Stimulated activated CD8-positive, alpha-beta memory T cell treated with anti-CD3 and anti-CD28 coated beads, Interleukin-12 subunit alpha, Interleukin-12 subunit beta, amount 100 ng/mL, for 1 hour (primary cell): ENCODE measurements at regions not wholly inside any gene's neighbourhood (a gene's known extent, or its start where the extent isn't known, plus 50 kb on each side); places are given as distances from the start of the nearest gene placed in this dataset.

Experiments
- DNase-seq: peaks from one replicate; pipeline ENCODE4 v3.0.0-alpha.2; 2020; ENCODE audit warnings: low read depth

- no peak for DNase-seq
These were observed 247.4 kb downstream of the PTEN start for GRCh38 chr10:88110822-88111221.

GRCh38 chr10:88111294-88111693, 247.9 kb downstream of the PTEN start:
- no peak for DNase-seq

- DNase-seq: no peak
These were observed 249.8 kb downstream of the PTEN start for GRCh38 chr10:88113232-88113631.

GRCh38 chr10:88113657-88114272, 250.3 kb downstream of the PTEN start:
- no peak for DNase-seq

GRCh38 chr10:88114368-88114767, 250.9 kb downstream of the PTEN start:
- no peak for DNase-seq

- DNase-seq: no peak
These were observed 252.0 kb downstream of the PTEN start for GRCh38 chr10:88115407-88115806.

GRCh38 chr10:88115968-88116367, 252.5 kb downstream of the PTEN start:
- DNase-seq: no peak

- no peak for DNase-seq
These were observed 253.1 kb downstream of the PTEN start for GRCh38 chr10:88116481-88116880.

GRCh38 chr10:88116971-88117626, 253.7 kb downstream of the PTEN start:
- no peak for DNase-seq

GRCh38 chr10:88117869-88118632, 254.6 kb downstream of the PTEN start:
- no peak for DNase-seq

GRCh38 chr10:88118729-88119128, 255.3 kb downstream of the PTEN start:
- no peak for DNase-seq

GRCh38 chr10:88119160-88119559, 255.7 kb downstream of the PTEN start:
- no peak for DNase-seq

- no peak for DNase-seq
These were observed 256.6 kb downstream of the PTEN start for GRCh38 chr10:88120075-88120474.

GRCh38 chr10:88120599-88121333, 257.3 kb downstream of the PTEN start:
- no peak for DNase-seq

- no peak for DNase-seq
These were observed 257.9 kb downstream of the PTEN start for GRCh38 chr10:88121361-88121760.

- no peak for DNase-seq
These were observed 258.7 kb downstream of the PTEN start for GRCh38 chr10:88122145-88122544.

- DNase-seq: no peak
These were observed 259.2 kb downstream of the PTEN start for GRCh38 chr10:88122576-88122975.

GRCh38 chr10:88125766-88126165, 262.3 kb downstream of the PTEN start:
- no peak for DNase-seq

GRCh38 chr10:88126699-88127098, 263.3 kb downstream of the PTEN start:
- DNase-seq: no peak

- no peak for DNase-seq
These were observed 263.8 kb downstream of the PTEN start for GRCh38 chr10:88127269-88127668.

GRCh38 chr10:88127766-88128165, 264.3 kb downstream of the PTEN start:
- no peak for DNase-seq

- DNase-seq: no peak
These were observed 265.6 kb downstream of the PTEN start for GRCh38 chr10:88129013-88129412.

GRCh38 chr10:88130912-88131311, 267.5 kb downstream of the PTEN start:
- DNase-seq: no peak
